ENCODE measurements at regions not wholly inside any gene's neighbourhood (a gene's known extent, or its start where the extent isn't known, plus 50 kb on each side); places are given as distances from the start of the nearest gene placed in this dataset.

DNA sequence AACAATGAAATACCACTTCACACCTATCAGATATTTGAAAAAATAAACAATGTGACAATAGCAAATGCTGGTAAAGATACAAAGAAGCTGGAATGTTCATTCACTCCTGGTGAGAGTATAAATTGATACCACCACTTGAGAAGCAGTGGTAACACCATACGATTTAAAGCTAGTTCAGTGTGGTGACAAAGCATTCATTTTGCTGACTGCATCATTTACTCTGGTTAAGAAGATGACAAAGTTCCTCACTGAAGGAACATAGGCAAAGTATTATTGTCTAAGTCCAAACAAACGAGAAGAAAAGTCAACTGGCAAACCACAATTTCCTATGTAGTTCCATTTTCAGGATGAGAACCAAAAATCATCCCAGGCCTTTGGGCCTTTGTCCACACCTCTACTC lies 102.5 kb downstream of the GEMIN8 start:
- no peak for DNase-seq (ENCODE audit: low spot score)
- TF ChIP-seq, protein P1, sequence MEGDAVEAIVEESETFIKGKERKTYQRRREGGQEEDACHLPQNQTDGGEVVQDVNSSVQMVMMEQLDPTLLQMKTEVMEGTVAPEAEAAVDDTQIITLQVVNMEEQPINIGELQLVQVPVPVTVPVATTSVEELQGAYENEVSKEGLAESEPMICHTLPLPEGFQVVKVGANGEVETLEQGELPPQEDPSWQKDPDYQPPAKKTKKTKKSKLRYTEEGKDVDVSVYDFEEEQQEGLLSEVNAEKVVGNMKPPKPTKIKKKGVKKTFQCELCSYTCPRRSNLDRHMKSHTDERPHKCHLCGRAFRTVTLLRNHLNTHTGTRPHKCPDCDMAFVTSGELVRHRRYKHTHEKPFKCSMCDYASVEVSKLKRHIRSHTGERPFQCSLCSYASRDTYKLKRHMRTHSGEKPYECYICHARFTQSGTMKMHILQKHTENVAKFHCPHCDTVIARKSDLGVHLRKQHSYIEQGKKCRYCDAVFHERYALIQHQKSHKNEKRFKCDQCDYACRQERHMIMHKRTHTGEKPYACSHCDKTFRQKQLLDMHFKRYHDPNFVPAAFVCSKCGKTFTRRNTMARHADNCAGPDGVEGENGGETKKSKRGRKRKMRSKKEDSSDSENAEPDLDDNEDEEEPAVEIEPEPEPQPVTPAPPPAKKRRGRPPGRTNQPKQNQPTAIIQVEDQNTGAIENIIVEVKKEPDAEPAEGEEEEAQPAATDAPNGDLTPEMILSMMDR (IDR thresholded peaks at IDR 0.05; ENCODE audit: extremely low read depth, missing control alignments): no peak

DNA sequence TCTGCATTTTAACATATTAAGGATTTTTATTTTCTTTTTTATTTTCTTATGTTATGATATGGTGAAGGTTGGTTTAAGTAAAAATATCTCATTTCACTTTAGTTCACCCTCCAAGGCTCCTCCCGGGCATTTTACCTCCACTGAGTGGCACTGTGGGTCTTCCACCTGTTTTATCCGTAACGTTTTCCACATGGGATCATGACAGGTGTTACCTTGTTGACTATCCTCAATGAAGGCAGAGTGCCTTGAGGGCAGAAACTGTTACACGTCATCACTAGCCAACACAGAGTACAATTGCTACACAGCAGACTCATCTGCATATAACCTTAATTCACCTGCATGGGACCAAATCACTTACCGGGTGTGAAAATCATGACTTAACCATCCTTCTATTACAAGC lies 105.8 kb downstream of the GEMIN8 start:
- no peak for DNase-seq (ENCODE audit: low spot score)
- TF ChIP-seq, protein P1 (IDR thresholded peaks at IDR 0.05; ENCODE audit: extremely low read depth, missing control alignments): no peak

DNA sequence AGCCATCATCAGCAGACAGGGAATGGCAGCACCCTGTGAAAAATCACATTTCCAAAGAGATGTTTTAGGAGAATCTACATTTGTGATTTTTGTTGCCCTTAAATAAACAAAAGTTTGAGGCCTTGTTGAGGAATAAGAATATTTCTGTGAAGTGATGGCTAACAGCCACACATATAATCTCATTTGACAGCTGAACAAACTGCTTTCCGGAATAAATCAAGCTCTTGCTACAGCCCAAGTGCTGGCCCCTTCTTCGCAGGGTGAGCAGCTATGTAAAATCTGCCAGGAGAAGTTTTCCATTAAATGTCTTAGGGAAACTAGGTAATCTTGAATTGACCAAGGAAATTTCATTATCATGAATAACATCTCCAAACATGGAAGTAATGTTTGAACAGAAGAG lies 106.4 kb upstream of the GPM6B start:
- DNase-seq (ENCODE audit: low spot score): no peak
- TF ChIP-seq, protein P1 (IDR thresholded peaks at IDR 0.05; ENCODE audit: extremely low read depth, missing control alignments): no peak

DNA sequence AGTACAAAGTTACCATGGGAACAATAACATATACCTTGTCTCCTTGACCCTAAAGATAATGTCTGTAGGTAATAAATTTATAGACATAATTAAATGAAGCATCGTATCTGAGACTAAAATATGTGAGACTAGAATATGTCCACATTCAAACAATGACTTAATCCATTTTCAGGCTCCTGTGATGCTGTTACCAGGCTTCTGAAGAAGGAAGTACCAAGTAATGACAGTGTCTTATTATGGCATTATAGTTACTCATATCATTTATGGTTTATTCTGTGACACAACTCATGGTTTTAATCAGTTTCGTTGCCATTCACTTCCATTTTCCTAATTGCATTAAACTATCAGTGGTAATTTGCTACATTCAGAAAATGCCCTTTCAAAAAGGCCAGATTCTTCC lies 100.6 kb upstream of the GPM6B start:
- DNase-seq (ENCODE audit: low spot score): no peak
- TF ChIP-seq, protein P1 (IDR thresholded peaks at IDR 0.05; ENCODE audit: extremely low read depth, missing control alignments): no peak

DNA sequence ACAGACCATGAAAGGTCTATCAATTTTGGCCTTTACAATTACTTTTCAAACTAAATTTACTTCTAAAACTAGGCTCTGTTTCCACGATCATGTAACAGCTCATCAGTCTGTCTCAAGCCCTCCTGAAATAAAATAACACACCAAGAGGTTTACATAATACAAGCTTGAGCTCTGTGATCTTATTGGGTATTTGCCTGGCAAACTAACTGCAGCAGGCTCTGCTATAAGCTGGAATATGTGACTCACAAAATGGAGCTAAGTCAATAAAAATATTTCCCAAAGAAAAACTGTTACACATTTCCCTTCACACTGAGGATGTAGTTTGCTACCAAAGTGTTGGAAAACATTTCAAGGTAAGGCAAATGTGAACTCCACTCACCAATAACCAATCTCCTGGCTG lies 94.7 kb upstream of the GPM6B start:
- no peak for DNase-seq (ENCODE audit: low spot score)
- TF ChIP-seq, protein P1 (IDR thresholded peaks at IDR 0.05; ENCODE audit: extremely low read depth, missing control alignments): no peak

DNA sequence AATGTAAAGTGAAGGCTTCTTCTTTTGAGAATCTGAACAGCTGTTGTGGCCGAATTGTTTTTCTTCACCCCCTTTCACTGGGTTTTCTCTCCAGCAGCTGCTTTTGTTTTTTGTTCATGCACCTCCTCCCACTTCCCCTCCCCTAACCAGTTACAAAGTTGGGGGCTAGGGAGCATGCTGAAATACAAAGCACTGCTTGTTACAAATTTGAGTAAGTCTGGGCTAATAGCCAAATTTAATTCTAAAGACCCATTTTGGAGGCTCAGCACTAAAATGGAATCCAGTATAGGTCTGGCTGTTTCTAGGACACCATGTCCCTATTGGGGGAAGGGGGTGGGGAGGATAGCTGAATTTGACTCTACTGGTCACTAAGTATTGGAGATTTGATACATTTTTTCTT lies 89.2 kb upstream of the GPM6B start:
- no peak for DNase-seq (ENCODE audit: low spot score)

DNA sequence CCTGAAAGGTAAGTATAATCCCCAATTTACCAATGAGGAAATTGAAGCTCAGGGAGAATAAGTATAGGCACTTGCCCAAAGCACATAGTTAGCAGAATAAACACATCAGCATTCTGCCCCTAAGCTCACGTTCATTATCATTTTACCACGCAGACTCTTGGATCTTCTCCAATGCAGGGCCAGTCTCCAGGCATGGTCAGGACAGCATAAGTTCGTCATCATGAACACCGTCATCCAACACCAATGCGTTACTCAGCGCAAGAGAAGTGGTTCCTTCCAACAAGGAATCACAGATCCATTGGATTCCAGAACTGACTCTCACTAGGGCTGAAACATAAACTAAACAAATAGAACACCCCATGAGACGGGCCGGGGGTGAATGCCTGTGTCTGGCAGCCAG lies 86.5 kb upstream of the GPM6B start:
- DNase-seq (ENCODE audit: low spot score): no peak
- TF ChIP-seq, protein P1 (IDR thresholded peaks at IDR 0.05; ENCODE audit: extremely low read depth, missing control alignments): no peak

More for the DNA sequence above, 89.2 kb upstream of the GPM6B start:
- TF ChIP-seq, protein P1 (IDR thresholded peaks at IDR 0.05; ENCODE audit: extremely low read depth, missing control alignments): no peak

All from GM20000 (cell line).